Liver (tissue), 8 donors: ENCODE measurements at regions not wholly inside any gene's neighbourhood (a gene's known extent, or its start where the extent isn't known, plus 50 kb on each side); places are given as distances from the start of the nearest gene placed in this dataset.

Experiments used
- DNase-seq: peaks from one replicate; pipeline ENCODE4 v3.0.0-alpha.2; 2017; ENCODE audit warnings: low spot score
- H3K27ac ChIP-seq, 2 donors: one replicate each; pipeline ENCODE4 v1.7.0; 2013; ENCODE audit warnings: inconsistent platforms in 2 of 2, low read length in 2 of 2, control low read depth in 1 of 2, low read depth in 1 of 2, mild to moderate bottlenecking in 1 of 2
- H3K27me3 ChIP-seq, 4 donors: one replicate each; pipeline versions ENCODE4 v1.6.1 to v1.7.0; 2013; ENCODE audit warnings: low read length in 3 of 4, inconsistent platforms in 1 of 4, mild to moderate bottlenecking in 1 of 4, moderate library complexity in 1 of 4; ENCODE audit not compliant: control insufficient read depth in 4 of 4, insufficient read depth in 4 of 4
- H3K36me3 ChIP-seq, 4 donors: one replicate each; pipeline versions ENCODE4 v1.6.1 to v1.7.0; 2013; ENCODE audit warnings: low read length in 3 of 4, mild to moderate bottlenecking in 3 of 4, low read depth in 1 of 4, moderate library complexity in 1 of 4; ENCODE audit not compliant: control insufficient read depth in 4 of 4, insufficient read depth in 3 of 4
- H3K4me1 ChIP-seq, 4 donors: one replicate each; pipeline versions ENCODE4 v1.6.1 to v1.7.0; 2013; ENCODE audit warnings: low read length in 3 of 4, mild to moderate bottlenecking in 3 of 4, moderate library complexity in 1 of 4; ENCODE audit not compliant: control insufficient read depth in 4 of 4, insufficient read depth in 4 of 4
- H3K4me3 ChIP-seq, 3 donors: one replicate each; pipeline versions ENCODE4 v1.6.1 to v1.7.0; 2013; ENCODE audit warnings: low read length in 3 of 3, control low read depth in 1 of 3, low read depth in 1 of 3, mild to moderate bottlenecking in 1 of 3
- H3K9ac ChIP-seq, 2 donors: one replicate each; pipeline ENCODE4 v1.7.0; 2013; ENCODE audit warnings: low read length in 2 of 2, mild to moderate bottlenecking in 2 of 2, moderate library complexity in 2 of 2, control low read depth in 1 of 2, low read depth in 1 of 2
- H3K9me3 ChIP-seq, 4 donors: one replicate each; pipeline versions ENCODE4 v1.6.1 to v1.7.0; 2013; ENCODE audit warnings: low read length in 3 of 4; ENCODE audit not compliant: control insufficient read depth in 4 of 4
- FOXA1 ChIP-seq: IDR thresholded peaks from 2 replicates; pipeline ENCODE4 v1.6.1; 2016; ENCODE audit warnings: antibody characterized with exemption
- GABPA ChIP-seq, 2 donors: IDR thresholded peaks in 1 of 2; conservative IDR thresholded peaks in 1 of 2; 2 replicates each; pipeline ENCODE4 v1.6.1; 2016; ENCODE audit warnings: antibody characterized with exemption in 2 of 2, mild to moderate bottlenecking in 1 of 2, moderate library complexity in 1 of 2
- HNF4A ChIP-seq, 2 donors: conservative IDR thresholded peaks; 2 replicates each; pipeline ENCODE4 v1.6.1; 2016; ENCODE audit warnings: antibody characterized with exemption in 2 of 2, mild to moderate bottlenecking in 2 of 2
- HNF4G ChIP-seq: IDR thresholded peaks from 2 replicates; pipeline ENCODE4 v1.6.1; 2016; ENCODE audit warnings: antibody characterized with exemption
- NR2F2 ChIP-seq: IDR thresholded peaks from 2 replicates; pipeline ENCODE4 v1.6.1; 2016; ENCODE audit warnings: antibody characterized with exemption
- RAD21 ChIP-seq, 2 donors: IDR thresholded peaks; 2 replicates each; pipeline ENCODE4 v1.6.1; 2016; ENCODE audit warnings: antibody characterized with exemption in 2 of 2, mild to moderate bottlenecking in 2 of 2
- RXRA ChIP-seq, 2 donors: IDR thresholded peaks; 2 replicates each; pipeline ENCODE4 v1.6.1; 2017 to 2018; ENCODE audit warnings: antibody characterized with exemption in 2 of 2, mild to moderate bottlenecking in 1 of 2
- SP1 ChIP-seq: IDR thresholded peaks from 2 replicates; pipeline ENCODE4 v1.6.1; 2018; ENCODE audit warnings: antibody characterized with exemption, mild to moderate bottlenecking
- TAF1 ChIP-seq: conservative IDR thresholded peaks from 2 replicates; pipeline ENCODE4 v1.6.1; 2016; ENCODE audit warnings: antibody characterized with exemption, mild to moderate bottlenecking
- WGBS: extraction: QIAGEN DNeasy Blood & Tissue Kit; methylation state at CpG from one replicate; pipeline ENCODE4 v1.1.7; 2013; 5-methylcytosine and 5-hydroxymethylcytosine counted together
- TF ChIP-seq, protein P1 (sequence below): IDR thresholded peaks from 2 replicates; pipeline ENCODE4 v1.6.1; 2016; ENCODE audit warnings: antibody characterized with exemption
- TF ChIP-seq, protein P2 (sequence below): IDR thresholded peaks from 2 replicates; pipeline ENCODE4 v1.6.1; 2016; ENCODE audit warnings: antibody characterized with exemption, mild to moderate bottlenecking
- TF ChIP-seq, protein P3 (sequence below): IDR thresholded peaks from 2 replicates; pipeline ENCODE4 v1.6.1; 2016; ENCODE audit warnings: antibody characterized with exemption
- TF ChIP-seq, protein P4 (sequence below): fragments of 150-350 bp; IDR thresholded peaks from 2 replicates; pipeline ENCODE4 v1.5.1; 2017; ENCODE audit warnings: improper control_type of control experiment, low read depth, low read length; ENCODE audit not compliant: missing input control
- donor health status: healthy.
- donor health status: healthy.
- donor health status: healthy.
- donor health status: healthy.
- donor health status: healthy.

DNA sequence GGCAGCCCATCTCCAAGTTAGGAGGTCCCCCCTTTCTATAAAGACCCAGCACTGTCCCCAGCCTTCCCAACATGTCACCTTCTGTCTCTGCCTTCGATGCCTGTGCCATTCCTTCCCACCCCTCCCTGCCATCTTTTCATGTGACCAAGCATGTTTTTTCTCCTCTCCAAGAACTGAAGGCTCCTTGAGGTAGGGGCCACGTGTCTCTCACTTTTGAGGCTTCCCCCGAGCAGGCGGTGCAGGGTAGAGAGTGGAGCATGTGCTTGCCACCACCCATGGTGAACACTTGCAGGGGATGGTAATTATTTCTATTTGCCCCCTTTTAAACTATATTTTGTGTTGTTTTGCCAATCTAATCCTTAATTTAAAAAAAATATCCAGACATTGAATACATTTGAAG, 168.4 kb downstream of the ACKR3 start:
- no peak for DNase-seq
- Histone ChIP-seq H3K4me1 (peaks cover 2 to 19% (median 11%) of the 10 kb centered on the region in 4 donors), H3K4me3 (no peak overlapping the region), H3K27ac (no peak overlapping the region), H3K36me3 (no peaks in the 10 kb centered on the region), H3K27me3 (no peaks in the 10 kb centered on the region), H3K9ac (no peak overlapping the region), H3K9me3 (no peaks in the 10 kb centered on the region)
- no peak for TF ChIP-seq FOXA1
- 90% methylated on average over 4 of the region's 4 CpGs for WGBS

DNA sequence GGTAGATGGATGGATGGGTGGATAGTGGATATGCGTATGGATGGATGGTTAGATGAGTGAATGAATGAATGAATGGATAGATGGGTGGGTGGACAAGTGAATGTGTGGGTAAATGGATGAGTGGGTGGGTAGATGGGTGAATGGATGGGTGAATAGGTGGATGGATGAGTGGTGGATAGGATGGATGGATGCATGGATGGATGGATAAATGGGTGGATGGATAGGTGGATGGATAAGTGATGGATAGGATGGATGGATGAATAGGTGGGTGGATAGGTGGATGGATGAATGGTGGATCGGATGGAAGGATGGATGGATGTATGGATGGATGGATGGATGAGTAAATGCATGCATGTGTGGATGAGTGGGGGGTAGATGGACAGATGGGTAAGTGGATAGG, 169.3 kb downstream of the ACKR3 start:
- Histone ChIP-seq H3K36me3 (no peaks in the 10 kb centered on the region), H3K9me3 (no peaks in the 10 kb centered on the region), H3K9ac (no peak overlapping the region), H3K27me3 (no peaks in the 10 kb centered on the region), H3K4me1 (peaks cover 2 to 17% (median 10%) of the 10 kb centered on the region in 4 donors), H3K27ac (no peak overlapping the region), H3K4me3 (no peak overlapping the region)
- 91% methylated on average over 2 of the region's 2 CpGs for WGBS
- TF ChIP-seq, protein P1, sequence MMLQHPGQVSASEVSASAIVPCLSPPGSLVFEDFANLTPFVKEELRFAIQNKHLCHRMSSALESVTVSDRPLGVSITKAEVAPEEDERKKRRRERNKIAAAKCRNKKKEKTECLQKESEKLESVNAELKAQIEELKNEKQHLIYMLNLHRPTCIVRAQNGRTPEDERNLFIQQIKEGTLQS: no peak
- TF ChIP-seq SP1 (no peak), RXRA (IDR thresholded peaks at IDR 0.05) (no peak), NR2F2 (no peak), HNF4A (conservative IDR thresholded peaks at IDR 0.05) (no peak), TAF1 (no peak), RAD21 (IDR thresholded peaks at IDR 0.05) (no peak)
- TF ChIP-seq, protein P2, sequence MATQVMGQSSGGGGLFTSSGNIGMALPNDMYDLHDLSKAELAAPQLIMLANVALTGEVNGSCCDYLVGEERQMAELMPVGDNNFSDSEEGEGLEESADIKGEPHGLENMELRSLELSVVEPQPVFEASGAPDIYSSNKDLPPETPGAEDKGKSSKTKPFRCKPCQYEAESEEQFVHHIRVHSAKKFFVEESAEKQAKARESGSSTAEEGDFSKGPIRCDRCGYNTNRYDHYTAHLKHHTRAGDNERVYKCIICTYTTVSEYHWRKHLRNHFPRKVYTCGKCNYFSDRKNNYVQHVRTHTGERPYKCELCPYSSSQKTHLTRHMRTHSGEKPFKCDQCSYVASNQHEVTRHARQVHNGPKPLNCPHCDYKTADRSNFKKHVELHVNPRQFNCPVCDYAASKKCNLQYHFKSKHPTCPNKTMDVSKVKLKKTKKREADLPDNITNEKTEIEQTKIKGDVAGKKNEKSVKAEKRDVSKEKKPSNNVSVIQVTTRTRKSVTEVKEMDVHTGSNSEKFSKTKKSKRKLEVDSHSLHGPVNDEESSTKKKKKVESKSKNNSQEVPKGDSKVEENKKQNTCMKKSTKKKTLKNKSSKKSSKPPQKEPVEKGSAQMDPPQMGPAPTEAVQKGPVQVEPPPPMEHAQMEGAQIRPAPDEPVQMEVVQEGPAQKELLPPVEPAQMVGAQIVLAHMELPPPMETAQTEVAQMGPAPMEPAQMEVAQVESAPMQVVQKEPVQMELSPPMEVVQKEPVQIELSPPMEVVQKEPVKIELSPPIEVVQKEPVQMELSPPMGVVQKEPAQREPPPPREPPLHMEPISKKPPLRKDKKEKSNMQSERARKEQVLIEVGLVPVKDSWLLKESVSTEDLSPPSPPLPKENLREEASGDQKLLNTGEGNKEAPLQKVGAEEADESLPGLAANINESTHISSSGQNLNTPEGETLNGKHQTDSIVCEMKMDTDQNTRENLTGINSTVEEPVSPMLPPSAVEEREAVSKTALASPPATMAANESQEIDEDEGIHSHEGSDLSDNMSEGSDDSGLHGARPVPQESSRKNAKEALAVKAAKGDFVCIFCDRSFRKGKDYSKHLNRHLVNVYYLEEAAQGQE: no peak
- TF ChIP-seq, protein P3, sequence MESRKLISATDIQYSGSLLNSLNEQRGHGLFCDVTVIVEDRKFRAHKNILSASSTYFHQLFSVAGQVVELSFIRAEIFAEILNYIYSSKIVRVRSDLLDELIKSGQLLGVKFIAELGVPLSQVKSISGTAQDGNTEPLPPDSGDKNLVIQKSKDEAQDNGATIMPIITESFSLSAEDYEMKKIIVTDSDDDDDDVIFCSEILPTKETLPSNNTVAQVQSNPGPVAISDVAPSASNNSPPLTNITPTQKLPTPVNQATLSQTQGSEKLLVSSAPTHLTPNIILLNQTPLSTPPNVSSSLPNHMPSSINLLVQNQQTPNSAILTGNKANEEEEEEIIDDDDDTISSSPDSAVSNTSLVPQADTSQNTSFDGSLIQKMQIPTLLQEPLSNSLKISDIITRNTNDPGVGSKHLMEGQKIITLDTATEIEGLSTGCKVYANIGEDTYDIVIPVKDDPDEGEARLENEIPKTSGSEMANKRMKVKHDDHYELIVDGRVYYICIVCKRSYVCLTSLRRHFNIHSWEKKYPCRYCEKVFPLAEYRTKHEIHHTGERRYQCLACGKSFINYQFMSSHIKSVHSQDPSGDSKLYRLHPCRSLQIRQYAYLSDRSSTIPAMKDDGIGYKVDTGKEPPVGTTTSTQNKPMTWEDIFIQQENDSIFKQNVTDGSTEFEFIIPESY: no peak
- no peak for DNase-seq

DNA sequence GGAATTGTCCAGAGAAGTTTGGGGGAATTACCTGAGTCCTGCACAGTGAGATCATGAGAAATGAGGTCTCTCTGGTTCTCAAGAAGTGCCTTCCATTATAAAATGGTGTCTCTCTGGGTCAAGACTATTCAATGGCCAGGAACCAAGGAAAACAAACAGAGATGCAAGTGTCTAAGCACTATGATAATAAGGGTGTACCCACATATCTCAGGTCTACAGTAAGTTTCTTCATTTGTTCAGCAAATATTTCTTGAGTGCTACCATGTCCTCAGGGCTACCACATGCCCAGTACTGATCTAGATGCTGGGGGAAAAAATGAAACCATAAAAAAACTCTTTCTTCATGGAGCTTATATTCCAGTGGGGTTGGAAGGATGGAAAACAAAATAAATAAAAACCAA, 170.0 kb downstream of the ACKR3 start:
- DNase-seq: no peak
- Histone ChIP-seq H3K4me1 (peaks cover 2 to 17% (median 10%) of the 10 kb centered on the region in 4 donors), H3K27ac (no peak overlapping the region), H3K9ac (no peak overlapping the region), H3K4me3 (no peak overlapping the region), H3K36me3 (no peaks in the 10 kb centered on the region), H3K9me3 (no peaks in the 10 kb centered on the region), H3K27me3 (no peaks in the 10 kb centered on the region)
- TF ChIP-seq, protein P2: no peak
- TF ChIP-seq FOXA1: no peak
- TF ChIP-seq, protein P4, sequence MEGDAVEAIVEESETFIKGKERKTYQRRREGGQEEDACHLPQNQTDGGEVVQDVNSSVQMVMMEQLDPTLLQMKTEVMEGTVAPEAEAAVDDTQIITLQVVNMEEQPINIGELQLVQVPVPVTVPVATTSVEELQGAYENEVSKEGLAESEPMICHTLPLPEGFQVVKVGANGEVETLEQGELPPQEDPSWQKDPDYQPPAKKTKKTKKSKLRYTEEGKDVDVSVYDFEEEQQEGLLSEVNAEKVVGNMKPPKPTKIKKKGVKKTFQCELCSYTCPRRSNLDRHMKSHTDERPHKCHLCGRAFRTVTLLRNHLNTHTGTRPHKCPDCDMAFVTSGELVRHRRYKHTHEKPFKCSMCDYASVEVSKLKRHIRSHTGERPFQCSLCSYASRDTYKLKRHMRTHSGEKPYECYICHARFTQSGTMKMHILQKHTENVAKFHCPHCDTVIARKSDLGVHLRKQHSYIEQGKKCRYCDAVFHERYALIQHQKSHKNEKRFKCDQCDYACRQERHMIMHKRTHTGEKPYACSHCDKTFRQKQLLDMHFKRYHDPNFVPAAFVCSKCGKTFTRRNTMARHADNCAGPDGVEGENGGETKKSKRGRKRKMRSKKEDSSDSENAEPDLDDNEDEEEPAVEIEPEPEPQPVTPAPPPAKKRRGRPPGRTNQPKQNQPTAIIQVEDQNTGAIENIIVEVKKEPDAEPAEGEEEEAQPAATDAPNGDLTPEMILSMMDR: no peak
- TF ChIP-seq GABPA (IDR thresholded peaks at IDR 0.05 in 1 of 2, conservative IDR thresholded peaks at IDR 0.05 in 1 of 2): no peak
- TF ChIP-seq, protein P1: no peak
- no peak for TF ChIP-seq TAF1
- TF ChIP-seq SP1: no peak
- TF ChIP-seq HNF4G: no peak
